ENCODE measurements at regions not wholly inside any gene's neighbourhood (a gene's known extent, or its start where the extent isn't known, plus 50 kb on each side); places are given as distances from the start of the nearest gene placed in this dataset.

- H3K27ac ChIP-seq (ENCODE audit: low read depth, low read length, poor library complexity, severe bottlenecking), result no peak overlapping the region
- no peak for DNase-seq (ENCODE audit: low spot score)
- H2AFZ ChIP-seq (ENCODE audit: low read length), result no peak overlapping the region
- no peaks in the 10 kb centered on the region for H3K79me2 ChIP-seq (ENCODE audit: insufficient read depth, low read depth, low read length)
- H3K36me3 ChIP-seq (ENCODE audit: insufficient read depth, low read length), result no peaks in the 10 kb centered on the region
- ChIA-PET CTCF (ENCODE audit: unreplicated experiment) (no interaction called here), POLR2A (no interaction called here)
- intact Hi-C loops (cut with micrococcal nuclease; ENCODE audit: unreplicated experiment), result no loop called here
- no peak overlapping the region for H3K4me3 ChIP-seq (ENCODE audit: low read depth, low read length, poor library complexity, severe bottlenecking)
- no peaks in the 10 kb centered on the region for H4K20me1 ChIP-seq (ENCODE audit: insufficient read depth, low read length)
- no peak for TF ChIP-seq EZH2phosphoT487 (IDR thresholded peaks at IDR 0.05; ENCODE audit: borderline replicate concordance, low read depth, low read length)
- TF ChIP-seq CTCF (conservative IDR thresholded peaks at IDR 0.05; ENCODE audit: low read length), result no peak
- H3K9me3 ChIP-seq (ENCODE audit: low read length), result no peaks in the 10 kb centered on the region
- H3K4me1 ChIP-seq (ENCODE audit: insufficient read depth, low read length, poor library complexity, severe bottlenecking), result no peaks in the 10 kb centered on the region
- no peak overlapping the region for H3K4me2 ChIP-seq (ENCODE audit: low read length)
- no TSS peak for BruUV-seq (replicated peaks)
- no peaks in the 10 kb centered on the region for H3K9me2 ChIP-seq (ENCODE audit: insufficient read depth, low read length)
Observed at GRCh38 chr9:7363777-7364477, 435.7 kb downstream of the DMAC1 start.

GRCh38 chr9:7360513-7360912, 439.1 kb downstream of the DMAC1 start:
- Histone ChIP-seq H3K4me3 (ENCODE audit: low read depth, low read length, poor library complexity, severe bottlenecking) (no peak overlapping the region), H3K9me2 (ENCODE audit: insufficient read depth, low read length) (no peaks in the 10 kb centered on the region), H3K4me1 (ENCODE audit: insufficient read depth, low read length, poor library complexity, severe bottlenecking) (no peaks in the 10 kb centered on the region), H3K79me2 (ENCODE audit: insufficient read depth, low read depth, low read length) (no peaks in the 10 kb centered on the region), H4K20me1 (ENCODE audit: insufficient read depth, low read length) (no peaks in the 10 kb centered on the region), H3K27ac (ENCODE audit: low read depth, low read length, poor library complexity, severe bottlenecking) (no peak overlapping the region), H3K9me3 (ENCODE audit: low read length) (no peaks in the 10 kb centered on the region), H3K36me3 (ENCODE audit: insufficient read depth, low read length) (no peaks in the 10 kb centered on the region), H3K4me2 (ENCODE audit: low read length) (no peak overlapping the region), H2AFZ (ENCODE audit: low read length) (no peak overlapping the region)
- CTCF ChIA-PET (ENCODE audit: unreplicated experiment), result no interaction called here
- POLR2A ChIA-PET, result no interaction called here
- no TSS peak for BruUV-seq (replicated peaks)
- TF ChIP-seq EZH2phosphoT487 (IDR thresholded peaks at IDR 0.05; ENCODE audit: borderline replicate concordance, low read depth, low read length) (no peak), CTCF (conservative IDR thresholded peaks at IDR 0.05; ENCODE audit: low read length) (no peak)
- no peak for DNase-seq (ENCODE audit: low spot score)
- intact Hi-C loops (cut with micrococcal nuclease; ENCODE audit: unreplicated experiment), result no loop called here

DNA sequence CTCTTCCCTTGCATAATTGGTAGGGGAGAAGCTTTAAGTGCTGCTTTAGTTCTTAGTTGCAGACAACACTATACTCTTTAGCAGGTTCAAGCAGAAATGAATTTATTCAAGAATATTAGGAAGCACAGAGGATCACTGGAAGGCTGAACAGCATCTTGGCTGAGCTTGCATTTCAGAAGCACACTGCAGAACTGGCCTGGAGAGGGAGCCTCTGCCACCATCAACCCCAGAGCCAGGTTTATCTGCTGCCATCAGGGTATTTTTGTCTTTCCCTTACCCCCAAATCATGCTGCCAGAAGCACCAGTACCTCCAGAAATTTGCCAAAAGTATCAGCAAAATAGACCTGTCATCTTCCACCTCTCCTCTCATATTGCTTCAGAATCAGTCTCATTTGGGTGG, 440.7 kb downstream of the DMAC1 start:
- Histone ChIP-seq H3K4me2 (ENCODE audit: low read length) (no peak overlapping the region), H3K4me1 (ENCODE audit: insufficient read depth, low read length, poor library complexity, severe bottlenecking) (no peaks in the 10 kb centered on the region), H3K27ac (ENCODE audit: low read depth, low read length, poor library complexity, severe bottlenecking) (no peak overlapping the region), H3K4me3 (ENCODE audit: low read depth, low read length, poor library complexity, severe bottlenecking) (no peak overlapping the region), H3K9me2 (ENCODE audit: insufficient read depth, low read length) (no peaks in the 10 kb centered on the region), H4K20me1 (ENCODE audit: insufficient read depth, low read length) (no peaks in the 10 kb centered on the region), H2AFZ (ENCODE audit: low read length) (no peak overlapping the region), H3K79me2 (ENCODE audit: insufficient read depth, low read depth, low read length) (no peaks in the 10 kb centered on the region), H3K9me3 (ENCODE audit: low read length) (no peaks in the 10 kb centered on the region), H3K36me3 (ENCODE audit: insufficient read depth, low read length) (no peaks in the 10 kb centered on the region)
- POLR2A ChIA-PET, result no interaction called here
- intact Hi-C loops (cut with micrococcal nuclease; ENCODE audit: unreplicated experiment), result no loop called here
- TF ChIP-seq EZH2phosphoT487 (IDR thresholded peaks at IDR 0.05; ENCODE audit: borderline replicate concordance, low read depth, low read length), result no peak
- TF ChIP-seq CTCF (conservative IDR thresholded peaks at IDR 0.05; ENCODE audit: low read length), result 0 out of 2 replicates have a peak, but pooled peaks have one; percentile 19
- no peak for DNase-seq (ENCODE audit: low spot score)
- BruUV-seq (replicated peaks), result no TSS peak
- CTCF ChIA-PET (ENCODE audit: unreplicated experiment), result no interaction called here
